B cell (primary cell): ENCODE measurements at regions not wholly inside any gene's neighbourhood (a gene's known extent, or its start where the extent isn't known, plus 50 kb on each side); places are given as distances from the start of the nearest gene placed in this dataset.

Experiments used
- EZH2 ChIP-seq: IDR thresholded peaks from 2 replicates; pipeline ENCODE4 v1.6.1; 2012; ENCODE audit warnings: borderline replicate concordance, low read depth, mild to moderate bottlenecking, moderate library complexity, low read length; ENCODE audit not compliant: insufficient read depth, poor library complexity, severe bottlenecking
- TF ChIP-seq, protein P1 (sequence below): fragments of 200-600 bp; IDR thresholded peaks from one replicate; pipeline ENCODE4 v1.8.0; 2022; ENCODE audit warnings: antibody characterized with exemption, mild to moderate bottlenecking

DNA sequence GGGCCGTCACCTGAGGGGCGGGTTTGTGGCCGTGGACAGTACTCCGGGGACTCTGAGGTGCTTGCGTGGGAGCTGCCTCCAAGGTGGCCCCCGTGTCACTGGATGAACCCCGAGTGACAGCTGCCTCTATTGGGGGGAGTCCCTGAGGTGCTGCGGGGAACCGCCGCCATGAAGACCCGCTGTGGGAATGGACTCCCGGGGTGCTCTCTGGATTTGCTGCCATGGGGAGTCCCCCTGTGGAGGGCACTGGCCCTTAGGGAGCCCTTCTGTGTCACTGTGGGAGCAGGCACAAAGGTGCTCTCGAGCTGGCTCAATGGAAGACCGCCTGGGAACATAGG, 100.2 kb upstream of the CCL21 start:
- TF ChIP-seq, protein P1, sequence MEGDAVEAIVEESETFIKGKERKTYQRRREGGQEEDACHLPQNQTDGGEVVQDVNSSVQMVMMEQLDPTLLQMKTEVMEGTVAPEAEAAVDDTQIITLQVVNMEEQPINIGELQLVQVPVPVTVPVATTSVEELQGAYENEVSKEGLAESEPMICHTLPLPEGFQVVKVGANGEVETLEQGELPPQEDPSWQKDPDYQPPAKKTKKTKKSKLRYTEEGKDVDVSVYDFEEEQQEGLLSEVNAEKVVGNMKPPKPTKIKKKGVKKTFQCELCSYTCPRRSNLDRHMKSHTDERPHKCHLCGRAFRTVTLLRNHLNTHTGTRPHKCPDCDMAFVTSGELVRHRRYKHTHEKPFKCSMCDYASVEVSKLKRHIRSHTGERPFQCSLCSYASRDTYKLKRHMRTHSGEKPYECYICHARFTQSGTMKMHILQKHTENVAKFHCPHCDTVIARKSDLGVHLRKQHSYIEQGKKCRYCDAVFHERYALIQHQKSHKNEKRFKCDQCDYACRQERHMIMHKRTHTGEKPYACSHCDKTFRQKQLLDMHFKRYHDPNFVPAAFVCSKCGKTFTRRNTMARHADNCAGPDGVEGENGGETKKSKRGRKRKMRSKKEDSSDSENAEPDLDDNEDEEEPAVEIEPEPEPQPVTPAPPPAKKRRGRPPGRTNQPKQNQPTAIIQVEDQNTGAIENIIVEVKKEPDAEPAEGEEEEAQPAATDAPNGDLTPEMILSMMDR = no peak
- no peak for TF ChIP-seq EZH2
